Panc1 (cell line): ENCODE measurements at regions not wholly inside any gene's neighbourhood (a gene's known extent, or its start where the extent isn't known, plus 50 kb on each side); places are given as distances from the start of the nearest gene placed in this dataset.

Source experiments
- POLR2AphosphoS5 ChIP-seq: IDR thresholded peaks from 2 replicates; pipeline ENCODE4 v1.6.1; 2012; ENCODE audit warnings: mild to moderate bottlenecking, low read depth, low read length, moderate library complexity
- TF ChIP-seq, protein P1 (sequence below): fragments of 450-650 bp; IDR thresholded peaks from 2 replicates; pipeline ENCODE4 v1.5.1; 2017; ENCODE audit warnings: mild to moderate bottlenecking
- TF ChIP-seq, protein P2 (sequence below), 2 experiments: IDR thresholded peaks; 2 replicates each; pipeline ENCODE4 v1.6.1; 2011 to 2012; ENCODE audit warnings: low read depth in 2 of 2, control low read depth in 1 of 2, low read length in 1 of 2, mild to moderate bottlenecking in 1 of 2, moderate library complexity in 1 of 2; ENCODE audit not compliant: insufficient read depth in 1 of 2

DNA sequence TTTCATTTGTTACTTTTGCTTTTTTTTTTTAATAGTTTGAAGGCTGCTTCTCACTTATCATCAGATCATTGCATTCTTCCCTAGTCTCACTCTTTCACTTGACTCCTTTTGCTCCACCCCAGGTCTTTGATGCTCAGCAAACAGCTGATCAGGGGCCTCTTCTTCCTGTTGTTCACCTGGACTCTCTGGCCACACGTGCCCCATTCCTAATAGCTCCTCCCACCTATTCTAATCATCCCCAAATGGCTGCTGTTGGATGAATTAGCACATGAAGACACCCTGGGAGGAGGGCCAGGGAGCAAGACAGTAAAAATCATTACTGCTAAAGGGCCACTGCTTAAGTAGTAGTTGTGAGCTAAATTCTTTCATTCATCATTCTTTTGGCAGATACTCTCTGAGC is 119.5 kb downstream of the MAB21L3 start:
- TF ChIP-seq, protein P1, sequence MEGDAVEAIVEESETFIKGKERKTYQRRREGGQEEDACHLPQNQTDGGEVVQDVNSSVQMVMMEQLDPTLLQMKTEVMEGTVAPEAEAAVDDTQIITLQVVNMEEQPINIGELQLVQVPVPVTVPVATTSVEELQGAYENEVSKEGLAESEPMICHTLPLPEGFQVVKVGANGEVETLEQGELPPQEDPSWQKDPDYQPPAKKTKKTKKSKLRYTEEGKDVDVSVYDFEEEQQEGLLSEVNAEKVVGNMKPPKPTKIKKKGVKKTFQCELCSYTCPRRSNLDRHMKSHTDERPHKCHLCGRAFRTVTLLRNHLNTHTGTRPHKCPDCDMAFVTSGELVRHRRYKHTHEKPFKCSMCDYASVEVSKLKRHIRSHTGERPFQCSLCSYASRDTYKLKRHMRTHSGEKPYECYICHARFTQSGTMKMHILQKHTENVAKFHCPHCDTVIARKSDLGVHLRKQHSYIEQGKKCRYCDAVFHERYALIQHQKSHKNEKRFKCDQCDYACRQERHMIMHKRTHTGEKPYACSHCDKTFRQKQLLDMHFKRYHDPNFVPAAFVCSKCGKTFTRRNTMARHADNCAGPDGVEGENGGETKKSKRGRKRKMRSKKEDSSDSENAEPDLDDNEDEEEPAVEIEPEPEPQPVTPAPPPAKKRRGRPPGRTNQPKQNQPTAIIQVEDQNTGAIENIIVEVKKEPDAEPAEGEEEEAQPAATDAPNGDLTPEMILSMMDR = no peak
- no peak for TF ChIP-seq POLR2AphosphoS5
- TF ChIP-seq, protein P2, sequence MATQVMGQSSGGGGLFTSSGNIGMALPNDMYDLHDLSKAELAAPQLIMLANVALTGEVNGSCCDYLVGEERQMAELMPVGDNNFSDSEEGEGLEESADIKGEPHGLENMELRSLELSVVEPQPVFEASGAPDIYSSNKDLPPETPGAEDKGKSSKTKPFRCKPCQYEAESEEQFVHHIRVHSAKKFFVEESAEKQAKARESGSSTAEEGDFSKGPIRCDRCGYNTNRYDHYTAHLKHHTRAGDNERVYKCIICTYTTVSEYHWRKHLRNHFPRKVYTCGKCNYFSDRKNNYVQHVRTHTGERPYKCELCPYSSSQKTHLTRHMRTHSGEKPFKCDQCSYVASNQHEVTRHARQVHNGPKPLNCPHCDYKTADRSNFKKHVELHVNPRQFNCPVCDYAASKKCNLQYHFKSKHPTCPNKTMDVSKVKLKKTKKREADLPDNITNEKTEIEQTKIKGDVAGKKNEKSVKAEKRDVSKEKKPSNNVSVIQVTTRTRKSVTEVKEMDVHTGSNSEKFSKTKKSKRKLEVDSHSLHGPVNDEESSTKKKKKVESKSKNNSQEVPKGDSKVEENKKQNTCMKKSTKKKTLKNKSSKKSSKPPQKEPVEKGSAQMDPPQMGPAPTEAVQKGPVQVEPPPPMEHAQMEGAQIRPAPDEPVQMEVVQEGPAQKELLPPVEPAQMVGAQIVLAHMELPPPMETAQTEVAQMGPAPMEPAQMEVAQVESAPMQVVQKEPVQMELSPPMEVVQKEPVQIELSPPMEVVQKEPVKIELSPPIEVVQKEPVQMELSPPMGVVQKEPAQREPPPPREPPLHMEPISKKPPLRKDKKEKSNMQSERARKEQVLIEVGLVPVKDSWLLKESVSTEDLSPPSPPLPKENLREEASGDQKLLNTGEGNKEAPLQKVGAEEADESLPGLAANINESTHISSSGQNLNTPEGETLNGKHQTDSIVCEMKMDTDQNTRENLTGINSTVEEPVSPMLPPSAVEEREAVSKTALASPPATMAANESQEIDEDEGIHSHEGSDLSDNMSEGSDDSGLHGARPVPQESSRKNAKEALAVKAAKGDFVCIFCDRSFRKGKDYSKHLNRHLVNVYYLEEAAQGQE (IDR thresholded peaks at IDR 0.05; ENCODE audit: insufficient read depth in 1 of 2, low read depth in 2 of 2, low read length in 1 of 2) = no peak
